ENCODE measurements at regions not wholly inside any gene's neighbourhood (a gene's known extent, or its start where the extent isn't known, plus 50 kb on each side); places are given as distances from the start of the nearest gene placed in this dataset.

DNA sequence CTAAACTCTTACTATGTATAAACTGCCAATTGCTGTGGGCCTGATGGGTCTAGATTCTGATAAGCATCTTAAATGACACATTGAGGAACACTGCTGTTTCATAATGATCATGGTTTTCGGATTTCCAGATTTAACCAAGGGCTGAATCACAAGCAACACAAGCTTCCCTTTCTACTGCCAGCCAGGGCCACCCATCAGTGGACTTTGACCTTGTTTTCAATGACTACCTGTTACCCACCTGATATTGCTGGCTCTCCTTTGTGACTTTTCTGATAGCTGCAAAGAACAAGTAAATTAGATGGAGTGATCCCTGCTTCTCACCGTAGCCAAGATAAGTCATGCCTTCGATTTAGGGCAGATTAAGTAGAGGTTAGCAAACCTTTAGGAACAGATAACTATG is 259.0 kb downstream of the PAX3 start:
- POLR2A ChIA-PET (ENCODE audit: unreplicated experiment), result no interaction called here
- Histone ChIP-seq H3K56ac (ENCODE audit: extremely low read depth, insufficient read depth, low read length) (no peak overlapping the region), H3K4ac (ENCODE audit: low read depth, low read length) (no peak overlapping the region), H2BK20ac (ENCODE audit: low read depth, low read length) (no peak overlapping the region), H4K5ac (ENCODE audit: low read depth, low read length) (no peak overlapping the region), H3K14ac (replicated peaks; ENCODE audit: low read depth, low read length) (no peak overlapping the region), H3K23ac (ENCODE audit: low read depth, low read length) (no peak overlapping the region), H3K18ac (ENCODE audit: low read depth, low read length) (no peak overlapping the region), H3K4me1 (ENCODE audit: control insufficient read depth, insufficient read depth, low read length) (no peaks in the 10 kb centered on the region), H4K91ac (ENCODE audit: insufficient read depth, low read depth, low read length) (no peak overlapping the region), H2BK15ac (ENCODE audit: low read depth, low read length) (no peak overlapping the region), H2AK5ac (ENCODE audit: low read depth, low read length) (no peak overlapping the region), H2BK5ac (ENCODE audit: low read depth, low read length, poor library complexity, severe bottlenecking) (no peak overlapping the region), H3K4me2 (ENCODE audit: low read depth, low read length) (no peak overlapping the region), H4K8ac (ENCODE audit: low read depth in 2 of 2, low read length in 2 of 2) (no peak overlapping the region), H2BK120ac (ENCODE audit: low read depth, low read length) (no peak overlapping the region), H2AFZ (replicated peaks; ENCODE audit: low read length, poor library complexity) (no peak overlapping the region), H3K27me3 (ENCODE audit: control insufficient read depth, insufficient read depth, low read length) (no peaks in the 10 kb centered on the region), H4K20me1 (ENCODE audit: insufficient read depth, low read length) (no peaks in the 10 kb centered on the region), H3K27ac (ENCODE audit: insufficient read depth, low read length) (no peak overlapping the region), H3K4me3 (ENCODE audit: insufficient read depth, low read depth, low read length) (no peak overlapping the region), H3K9ac (ENCODE audit: low read depth, low read length) (no peak overlapping the region), H3K9me3 (ENCODE audit: control insufficient read depth, insufficient read depth, low read length) (no peaks in the 10 kb centered on the region), H3K9me1 (ENCODE audit: insufficient read depth, low read length) (no peaks in the 10 kb centered on the region), H2AK9ac (replicated peaks; ENCODE audit: low read depth, low read length, poor library complexity) (no peak overlapping the region), H3K79me1 (ENCODE audit: low read depth in 1 of 2, low read length in 2 of 2) (no peaks in the 10 kb centered on the region), H3K36me3 (ENCODE audit: control insufficient read depth, insufficient read depth, low read length) (no peaks in the 10 kb centered on the region)
- intact Hi-C loops (cut with micrococcal nuclease) (no loop called here), in situ Hi-C loops (cut with MboI; ENCODE audit: low sequenced_read_pairs) (no loop called here), dilution Hi-C loops (cut with HindIII; ENCODE audit: low sequenced_read_pairs, unreplicated experiment) (no loop called here)
- 0% methylated on average over 1 of the region's 3 CpGs; no CpG with 5 or more reads in 1 of the 2 experiments for WGBS, 2 experiments (ENCODE audit: extremely low coverage in 2 of 2, insufficient read length in 1 of 2)
- no TSS peak for BruUV-seq (replicated peaks)
- CTCF ChIA-PET, result interaction anchor here (2.4 kb wide), 1 partner anchor 14 kb away, joined by 24 read pairs; no protein-coding TSS in a partner anchor
- no peak for TF ChIP-seq SMC3 (IDR thresholded peaks at IDR 0.05; ENCODE audit: low read depth, low read length)
- TF ChIP-seq, protein P1, sequence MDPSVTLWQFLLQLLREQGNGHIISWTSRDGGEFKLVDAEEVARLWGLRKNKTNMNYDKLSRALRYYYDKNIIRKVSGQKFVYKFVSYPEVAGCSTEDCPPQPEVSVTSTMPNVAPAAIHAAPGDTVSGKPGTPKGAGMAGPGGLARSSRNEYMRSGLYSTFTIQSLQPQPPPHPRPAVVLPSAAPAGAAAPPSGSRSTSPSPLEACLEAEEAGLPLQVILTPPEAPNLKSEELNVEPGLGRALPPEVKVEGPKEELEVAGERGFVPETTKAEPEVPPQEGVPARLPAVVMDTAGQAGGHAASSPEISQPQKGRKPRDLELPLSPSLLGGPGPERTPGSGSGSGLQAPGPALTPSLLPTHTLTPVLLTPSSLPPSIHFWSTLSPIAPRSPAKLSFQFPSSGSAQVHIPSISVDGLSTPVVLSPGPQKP (IDR thresholded peaks at IDR 0.05; ENCODE audit: borderline replicate concordance, low read depth, low read length), result no peak
- TF ChIP-seq MAZ (IDR thresholded peaks at IDR 0.05; ENCODE audit: borderline replicate concordance, low read depth, low read length), result no peak
- no peak for TF ChIP-seq RAD21 (IDR thresholded peaks at IDR 0.05; ENCODE audit: low read length)
- TF ChIP-seq, protein P2, sequence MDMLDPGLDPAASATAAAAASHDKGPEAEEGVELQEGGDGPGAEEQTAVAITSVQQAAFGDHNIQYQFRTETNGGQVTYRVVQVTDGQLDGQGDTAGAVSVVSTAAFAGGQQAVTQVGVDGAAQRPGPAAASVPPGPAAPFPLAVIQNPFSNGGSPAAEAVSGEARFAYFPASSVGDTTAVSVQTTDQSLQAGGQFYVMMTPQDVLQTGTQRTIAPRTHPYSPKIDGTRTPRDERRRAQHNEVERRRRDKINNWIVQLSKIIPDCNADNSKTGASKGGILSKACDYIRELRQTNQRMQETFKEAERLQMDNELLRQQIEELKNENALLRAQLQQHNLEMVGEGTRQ (IDR thresholded peaks at IDR 0.05; ENCODE audit: low read depth, low read length), result no peak
- no peak for TF ChIP-seq FOS (IDR thresholded peaks at IDR 0.05; ENCODE audit: low read depth, low read length)
- no peak for TF ChIP-seq BHLHE40 (IDR thresholded peaks at IDR 0.05; ENCODE audit: low read depth, low read length)
- TF ChIP-seq RCOR1 (IDR thresholded peaks at IDR 0.05; ENCODE audit: insufficient replicate concordance, low read length), result no peak
- TF ChIP-seq MAFK (IDR thresholded peaks at IDR 0.05; ENCODE audit: low read depth, low read length), result no peak
- TF ChIP-seq RFX5 (IDR thresholded peaks at IDR 0.05; ENCODE audit: low read depth, low read length), result no peak
- no peak for TF ChIP-seq MXI1 (IDR thresholded peaks at IDR 0.05; ENCODE audit: borderline replicate concordance, low read depth, low read length)
- no peak for TF ChIP-seq CEBPB (IDR thresholded peaks at IDR 0.05; ENCODE audit: low read depth, low read length)
- TF ChIP-seq POLR2A (IDR thresholded peaks at IDR 0.05; ENCODE audit: low read depth, low read length), result no peak
- TF ChIP-seq, protein P3, sequence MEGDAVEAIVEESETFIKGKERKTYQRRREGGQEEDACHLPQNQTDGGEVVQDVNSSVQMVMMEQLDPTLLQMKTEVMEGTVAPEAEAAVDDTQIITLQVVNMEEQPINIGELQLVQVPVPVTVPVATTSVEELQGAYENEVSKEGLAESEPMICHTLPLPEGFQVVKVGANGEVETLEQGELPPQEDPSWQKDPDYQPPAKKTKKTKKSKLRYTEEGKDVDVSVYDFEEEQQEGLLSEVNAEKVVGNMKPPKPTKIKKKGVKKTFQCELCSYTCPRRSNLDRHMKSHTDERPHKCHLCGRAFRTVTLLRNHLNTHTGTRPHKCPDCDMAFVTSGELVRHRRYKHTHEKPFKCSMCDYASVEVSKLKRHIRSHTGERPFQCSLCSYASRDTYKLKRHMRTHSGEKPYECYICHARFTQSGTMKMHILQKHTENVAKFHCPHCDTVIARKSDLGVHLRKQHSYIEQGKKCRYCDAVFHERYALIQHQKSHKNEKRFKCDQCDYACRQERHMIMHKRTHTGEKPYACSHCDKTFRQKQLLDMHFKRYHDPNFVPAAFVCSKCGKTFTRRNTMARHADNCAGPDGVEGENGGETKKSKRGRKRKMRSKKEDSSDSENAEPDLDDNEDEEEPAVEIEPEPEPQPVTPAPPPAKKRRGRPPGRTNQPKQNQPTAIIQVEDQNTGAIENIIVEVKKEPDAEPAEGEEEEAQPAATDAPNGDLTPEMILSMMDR (conservative IDR thresholded peaks at IDR 0.05; ENCODE audit: low read depth, low read length), result no peak
- TF ChIP-seq NFE2L2 (IDR thresholded peaks at IDR 0.05; ENCODE audit: low read depth, low read length), result no peak
- no peak for TF ChIP-seq CHD1 (IDR thresholded peaks at IDR 0.05; ENCODE audit: low read depth, low read length)
- DNase-seq (no peak), ATAC-seq (ENCODE audit: low read depth) (no peak)
